ENCODE measurements at regions not wholly inside any gene's neighbourhood (a gene's known extent, or its start where the extent isn't known, plus 50 kb on each side); places are given as distances from the start of the nearest gene placed in this dataset.

- Histone ChIP-seq H3K9me3 (ENCODE audit: control insufficient read depth in 4 of 4, low read length in 3 of 4) (no peaks in the 10 kb centered on the region), H3K36me3 (ENCODE audit: control insufficient read depth in 4 of 4, insufficient read depth in 3 of 4, low read depth in 1 of 4, low read length in 3 of 4) (no peaks in the 10 kb centered on the region), H3K4me3 (ENCODE audit: low read depth in 1 of 3, low read length in 3 of 3) (no peak overlapping the region), H3K9ac (ENCODE audit: low read depth in 1 of 2, low read length in 2 of 2) (no peak overlapping the region), H3K27me3 (ENCODE audit: control insufficient read depth in 4 of 4, insufficient read depth in 4 of 4, low read length in 3 of 4) (no peaks in the 10 kb centered on the region), H3K4me1 (ENCODE audit: control insufficient read depth in 4 of 4, insufficient read depth in 4 of 4, low read length in 3 of 4) (no peaks in the 10 kb centered on the region), H3K27ac (ENCODE audit: low read depth in 1 of 2, low read length in 2 of 2) (no peak overlapping the region)
- no peak for DNase-seq (ENCODE audit: low spot score)
- TF ChIP-seq JUND (IDR thresholded peaks at IDR 0.05), result no peak
- TF ChIP-seq GABPA (IDR thresholded peaks at IDR 0.05 in 1 of 2, conservative IDR thresholded peaks at IDR 0.05 in 1 of 2), result no peak
- no peak for TF ChIP-seq CTCF (IDR thresholded peaks at IDR 0.05; ENCODE audit: low read depth, low read length, missing input control)
- TF ChIP-seq EGR1 (IDR thresholded peaks at IDR 0.05; ENCODE audit: low read depth in 2 of 2), result no peak
- TF ChIP-seq MAX (IDR thresholded peaks at IDR 0.05), result no peak
- TF ChIP-seq REST (IDR thresholded peaks at IDR 0.05), result no peak
- TF ChIP-seq RXRA (IDR thresholded peaks at IDR 0.05), result no peak
- no peak for TF ChIP-seq TAF1 (conservative IDR thresholded peaks at IDR 0.05)
- no peak for TF ChIP-seq ATF3 (IDR thresholded peaks at IDR 0.05)
- TF ChIP-seq YY1 (IDR thresholded peaks at IDR 0.05), result no peak
- TF ChIP-seq HNF4G (IDR thresholded peaks at IDR 0.05), result no peak
- no peak for TF ChIP-seq FOXA1 (IDR thresholded peaks at IDR 0.05)
- no peak for TF ChIP-seq FOXA2 (IDR thresholded peaks at IDR 0.05)
- no peak for TF ChIP-seq HNF4A (conservative IDR thresholded peaks at IDR 0.05)
- TF ChIP-seq ZBTB33 (IDR thresholded peaks at IDR 0.05), result no peak
- TF ChIP-seq NR2F2 (IDR thresholded peaks at IDR 0.05), result no peak
- no peak for TF ChIP-seq SP1 (IDR thresholded peaks at IDR 0.05)
- TF ChIP-seq RAD21 (IDR thresholded peaks at IDR 0.05), result no peak
- 70% methylated on average over 3 of the region's 3 CpGs for WGBS
Observed at GRCh38 chr13:55682776-55683175, 1457.9 kb upstream of the PRR20A start.
